ENCODE measurements at regions not wholly inside any gene's neighbourhood (a gene's known extent, or its start where the extent isn't known, plus 50 kb on each side); places are given as distances from the start of the nearest gene placed in this dataset.
A peak's percentile ranks its signal among the peaks of the same experiment; 100 is the strongest.

DNA sequence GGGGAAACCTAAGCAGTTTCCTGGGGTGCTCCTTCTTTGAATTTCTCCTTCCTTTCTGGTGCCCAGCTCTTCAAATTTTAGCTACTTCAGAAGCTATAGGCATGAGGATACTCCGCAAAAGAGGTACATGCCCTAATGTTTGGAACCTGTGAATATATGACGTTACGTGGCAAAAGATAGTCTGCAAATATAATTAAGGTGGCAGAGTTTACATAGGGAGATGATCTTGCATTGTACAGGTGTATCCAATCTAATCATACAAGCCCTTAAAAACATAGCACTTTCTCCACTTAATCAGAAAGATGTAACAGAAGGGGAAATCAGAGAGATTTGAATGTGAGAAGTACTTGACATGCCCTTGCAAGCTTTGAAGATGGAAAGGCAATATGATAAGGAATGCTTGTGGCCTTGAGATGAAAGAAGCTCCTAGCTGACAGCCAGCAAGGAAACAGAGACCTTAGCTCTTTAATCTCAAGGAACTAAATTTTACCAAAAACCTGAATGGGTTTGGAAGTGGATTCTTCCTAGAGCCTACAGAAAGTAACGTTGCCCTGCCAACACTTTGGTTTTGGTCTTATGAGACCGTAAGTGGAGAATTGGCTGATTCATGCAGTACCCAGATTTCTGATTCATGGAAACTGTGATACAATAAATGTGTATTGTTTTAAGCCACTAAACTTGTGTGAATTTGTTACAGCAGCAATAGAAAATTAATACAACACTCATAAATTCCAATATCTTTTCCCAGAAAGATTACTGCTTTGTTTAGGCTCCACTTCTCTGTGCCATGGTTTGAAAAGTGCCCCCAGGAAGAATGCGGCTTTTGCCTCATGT, 268.4 kb downstream of the FAM170A start:
- DNase-seq: peak; percentile 30

DNA sequence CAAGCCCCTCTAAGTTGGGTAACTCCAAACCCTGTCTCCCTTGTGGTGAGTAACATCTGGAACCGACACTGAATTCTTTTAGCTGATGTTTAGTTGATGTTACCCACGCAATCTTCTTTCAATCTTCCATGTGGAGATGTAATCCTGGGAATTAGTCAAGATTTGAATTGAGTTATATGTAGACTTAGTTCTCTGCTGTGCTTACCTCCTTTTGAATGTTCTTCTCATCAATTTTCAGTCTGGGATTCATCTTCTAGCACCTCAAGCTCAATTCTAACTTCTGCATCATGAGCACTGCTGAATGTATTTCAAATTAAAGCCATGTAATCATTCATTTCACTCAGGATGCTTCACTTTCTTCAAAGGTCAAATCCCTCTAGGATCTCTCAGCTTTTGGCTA, 270.6 kb downstream of the FAM170A start:
- DNase-seq: no peak

DNA sequence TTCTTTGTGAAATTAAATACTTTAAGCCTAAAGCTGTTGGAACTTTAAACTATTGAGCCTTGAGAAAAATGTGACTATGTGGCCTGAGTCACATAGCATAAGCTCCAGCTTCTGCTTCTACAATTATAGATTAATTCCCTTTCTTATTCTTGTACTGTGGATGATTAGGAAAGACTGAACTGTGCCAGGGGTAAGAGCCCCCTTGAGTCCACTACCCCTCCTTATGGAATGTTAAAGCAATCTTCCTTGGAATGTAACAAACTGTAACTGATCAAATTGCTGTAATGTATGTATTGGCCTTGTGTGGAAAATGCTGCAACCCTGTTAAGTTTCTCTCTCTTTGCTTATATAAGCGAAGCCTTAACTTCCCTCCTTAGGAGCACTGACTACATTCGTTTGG, 273.2 kb downstream of the FAM170A start:
- peak; percentile 30 for DNase-seq

- no peak for DNase-seq
Observed at GRCh38 chr5:119913425-119913824, 284.1 kb downstream of the FAM170A start.

GRCh38 chr5:119919279-119919678, 289.9 kb downstream of the FAM170A start:
- no peak for DNase-seq

DNA sequence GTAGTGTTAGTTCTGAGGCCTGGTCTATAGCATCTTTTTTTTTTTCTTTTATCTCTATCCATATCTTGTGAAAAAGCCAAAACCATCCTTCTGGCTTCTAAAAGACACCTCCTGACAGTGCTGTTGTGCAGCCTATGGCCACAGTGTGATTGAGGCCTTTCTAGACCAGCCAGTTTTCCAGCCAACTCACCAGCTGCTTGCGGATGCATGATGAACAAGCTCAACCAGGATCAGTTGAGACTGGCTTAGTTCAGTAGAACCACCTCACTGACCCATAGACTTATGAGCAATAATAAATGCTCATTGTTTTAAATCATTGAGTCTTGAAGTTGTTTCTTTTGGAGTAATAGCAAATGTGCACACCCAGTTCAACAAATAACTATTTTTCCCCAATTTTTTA, 296.9 kb downstream of the FAM170A start:
- no peak for DNase-seq

GRCh38 chr5:119928974-119929373, 299.6 kb downstream of the FAM170A start:
- DNase-seq: no peak

DNA sequence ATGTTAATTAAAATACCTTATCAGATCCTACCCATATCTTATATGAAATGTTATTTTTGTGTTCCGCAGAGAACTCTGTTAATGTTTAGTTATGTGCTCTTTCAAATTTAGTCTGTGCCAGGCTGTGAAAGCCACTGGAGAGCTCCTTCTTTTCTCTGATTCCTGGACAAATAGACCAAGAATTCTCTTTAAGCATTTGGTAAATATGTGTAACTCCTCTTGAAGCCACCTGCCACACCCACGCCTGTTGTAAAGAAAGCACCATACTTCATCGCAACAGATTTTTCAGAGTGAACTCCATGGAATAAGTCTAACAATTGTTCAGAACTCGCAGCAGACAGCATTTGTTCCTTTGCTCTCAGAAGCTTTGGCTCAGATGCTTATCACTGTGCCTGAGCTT, 301.1 kb downstream of the FAM170A start:
- no peak for DNase-seq

DNA sequence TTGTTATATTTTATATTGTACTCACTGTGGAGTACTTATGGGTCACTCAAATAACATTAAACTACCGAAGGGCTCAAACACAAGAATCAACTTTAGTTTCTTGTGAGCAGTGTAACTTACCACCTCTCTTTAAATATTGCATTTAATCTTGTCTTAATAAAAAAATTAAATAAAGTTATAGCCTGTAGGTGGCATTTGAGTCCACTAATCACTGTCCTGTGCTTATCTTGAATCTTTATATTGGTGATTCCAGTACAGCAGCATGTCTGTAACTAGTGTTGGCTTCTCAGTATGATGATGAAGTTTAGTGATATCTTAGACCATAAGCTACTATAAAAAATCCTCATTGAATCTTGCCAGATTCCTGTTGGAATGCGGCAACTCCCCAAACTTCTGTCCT, 313.8 kb downstream of the FAM170A start:
- peak; percentile 22 for DNase-seq

- DNase-seq: no peak
Observed at GRCh38 chr5:119945691-119946090, 316.3 kb downstream of the FAM170A start.

GRCh38 chr5:119948162-119948561, 318.8 kb downstream of the FAM170A start:
- no peak for DNase-seq

GRCh38 chr5:119949426-119949999, 320.2 kb downstream of the FAM170A start:
- no peak for DNase-seq

GRCh38 chr5:119951330-119951934, 322.1 kb downstream of the FAM170A start:
- no peak for DNase-seq

- DNase-seq: no peak
Observed at GRCh38 chr5:119953474-119953873, 324.1 kb downstream of the FAM170A start.

GRCh38 chr5:119954106-119954505, 324.7 kb downstream of the FAM170A start:
- DNase-seq: no peak

GRCh38 chr5:119961993-119962392, 332.6 kb downstream of the FAM170A start:
- DNase-seq: no peak

- no peak for DNase-seq
Observed at GRCh38 chr5:119966028-119966427, 336.7 kb downstream of the FAM170A start.

GRCh38 chr5:119968690-119969089, 339.3 kb downstream of the FAM170A start:
- DNase-seq: no peak

- DNase-seq: peak; percentile 39
Observed at GRCh38 chr5:119987077-119987476, 357.7 kb downstream of the FAM170A start.

DNA sequence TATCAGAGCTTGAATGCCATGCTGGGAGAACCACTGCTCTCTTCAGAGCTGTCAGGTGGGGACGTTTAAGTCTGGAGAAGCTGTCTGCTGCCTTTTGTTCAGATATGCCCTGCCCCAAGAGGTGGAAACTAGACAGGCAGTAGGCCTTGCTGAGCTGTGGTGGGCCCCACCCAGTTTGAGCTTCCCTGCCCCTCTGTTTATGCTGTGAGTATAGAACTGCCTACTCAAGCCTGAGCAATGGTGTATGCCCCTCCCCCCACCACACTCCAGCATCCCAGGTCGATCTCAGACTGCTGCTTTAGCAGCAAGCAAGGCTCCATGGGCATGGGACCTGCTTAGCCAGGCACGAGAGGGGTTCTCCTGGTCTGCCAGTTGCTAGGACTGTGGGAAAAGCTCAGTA, 362.3 kb downstream of the FAM170A start:
- no peak for DNase-seq

DNA sequence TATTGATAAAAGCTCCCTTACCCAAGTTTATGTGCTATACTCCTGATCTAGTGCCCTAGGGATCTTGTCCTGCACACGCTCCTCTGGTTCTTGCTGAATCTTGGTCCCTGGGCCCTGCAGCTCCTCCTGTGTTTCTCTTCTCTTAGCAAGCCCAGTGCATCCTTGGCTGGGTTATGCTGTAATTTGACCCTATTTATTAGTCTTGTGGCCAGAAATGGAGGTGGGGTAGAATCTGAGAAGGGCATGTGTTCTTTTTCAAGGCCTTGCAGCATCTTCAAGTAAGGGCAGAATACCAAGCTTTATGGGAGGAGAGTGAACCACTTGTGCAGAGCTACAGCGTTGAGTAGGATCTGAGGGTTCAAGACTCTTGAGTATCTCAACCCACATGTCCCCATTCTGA, 366.8 kb downstream of the FAM170A start:
- no peak for DNase-seq

GRCh38 chr5:120007598-120007997, 378.2 kb downstream of the FAM170A start:
- DNase-seq: no peak

- no peak for DNase-seq
Observed at GRCh38 chr5:120012431-120012830, 383.1 kb downstream of the FAM170A start.

- DNase-seq: peak; percentile 38
Observed at GRCh38 chr5:120014535-120014934, 385.2 kb downstream of the FAM170A start.
